Activated gamma-delta T cell treated with anti-CD3 and anti-CD28 coated beads, Interleukin-2, amount 50 U/mL, for 16 hours (primary cell): ENCODE measurements at regions not wholly inside any gene's neighbourhood (a gene's known extent, or its start where the extent isn't known, plus 50 kb on each side); places are given as distances from the start of the nearest gene placed in this dataset.
"Not testable (repeated sequence)": the region's sequence is repeated elsewhere in the genome, so short reads cannot be mapped to it uniquely, and the experiment has no call there.

ENCODE experiments used
- DNase-seq: peaks from one replicate; pipeline ENCODE4 v3.0.0-alpha.2; 2020; ENCODE audit warnings: low read depth

GRCh38 chr9:29217966-29218365, 1644.7 kb upstream of the C9orf72 start:
- DNase-seq, result no peak

GRCh38 chr9:29220596-29221251, 1647.4 kb upstream of the C9orf72 start:
- DNase-seq, result no peak

GRCh38 chr9:29228558-29228957, 1655.3 kb upstream of the C9orf72 start:
- DNase-seq, result no peak

GRCh38 chr9:29230931-29231330, 1657.7 kb upstream of the C9orf72 start:
- no peak for DNase-seq

DNA sequence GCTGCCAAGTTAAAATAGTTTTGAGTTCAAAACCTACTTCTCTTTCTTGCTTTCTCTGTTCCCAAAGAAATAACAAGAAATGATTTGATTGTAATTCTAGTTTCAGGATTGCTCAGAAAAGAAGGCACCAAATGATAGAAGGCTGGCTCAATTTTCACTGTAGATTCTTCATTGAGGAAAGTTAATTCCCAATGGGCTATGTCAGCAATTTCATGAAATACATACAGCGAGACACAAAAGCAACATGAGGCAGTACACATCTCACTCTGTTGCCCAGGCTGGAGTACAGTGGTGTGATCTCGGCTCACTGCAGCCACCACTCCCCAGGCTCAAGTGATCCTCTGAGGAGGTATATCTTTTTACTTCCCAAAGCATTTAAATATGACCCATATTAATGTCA, 1659.9 kb upstream of the C9orf72 start:
- no peak for DNase-seq

GRCh38 chr9:29241320-29241719, 1668.0 kb upstream of the C9orf72 start:
- DNase-seq, result no peak

DNA sequence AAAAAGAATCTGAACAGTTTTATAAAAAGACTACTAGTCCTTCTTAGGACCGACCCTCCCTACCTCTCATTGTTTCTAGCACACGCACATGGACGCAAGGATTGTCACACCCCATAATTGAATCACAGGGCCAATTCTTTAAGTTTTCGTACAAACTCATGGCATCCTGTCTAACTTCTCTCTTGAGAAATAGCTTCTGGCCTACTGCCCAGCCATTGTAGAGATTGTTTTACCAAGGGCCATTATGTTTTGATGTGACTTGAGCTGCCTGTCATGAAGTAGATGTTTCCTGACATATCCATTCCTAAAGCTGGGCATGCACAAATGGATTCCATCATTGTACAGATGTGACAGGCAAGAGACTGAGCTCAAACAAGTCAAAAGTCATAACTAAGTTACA, 1672.1 kb upstream of the C9orf72 start:
- DNase-seq, result no peak

DNA sequence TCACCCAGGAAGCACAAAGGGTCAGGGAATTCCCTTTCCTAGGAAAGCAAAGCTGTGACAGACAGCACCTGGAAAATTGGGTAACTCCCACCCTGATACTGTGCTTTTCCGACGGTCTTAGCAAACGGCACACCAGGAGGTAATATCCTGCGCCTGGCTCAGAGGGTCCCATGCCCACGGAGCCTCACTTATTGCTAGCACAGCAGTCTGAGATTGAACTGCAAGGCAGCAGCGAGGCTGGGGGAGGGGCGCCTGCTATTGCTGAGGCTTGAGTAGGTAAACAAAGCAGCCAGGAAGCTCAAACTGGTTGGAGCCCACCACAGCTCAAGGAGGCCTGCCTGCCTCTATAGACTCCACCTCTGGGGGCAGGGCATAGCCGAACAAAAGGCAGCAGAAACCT, 1697.1 kb upstream of the C9orf72 start:
- not testable (repeated sequence) for DNase-seq

DNA sequence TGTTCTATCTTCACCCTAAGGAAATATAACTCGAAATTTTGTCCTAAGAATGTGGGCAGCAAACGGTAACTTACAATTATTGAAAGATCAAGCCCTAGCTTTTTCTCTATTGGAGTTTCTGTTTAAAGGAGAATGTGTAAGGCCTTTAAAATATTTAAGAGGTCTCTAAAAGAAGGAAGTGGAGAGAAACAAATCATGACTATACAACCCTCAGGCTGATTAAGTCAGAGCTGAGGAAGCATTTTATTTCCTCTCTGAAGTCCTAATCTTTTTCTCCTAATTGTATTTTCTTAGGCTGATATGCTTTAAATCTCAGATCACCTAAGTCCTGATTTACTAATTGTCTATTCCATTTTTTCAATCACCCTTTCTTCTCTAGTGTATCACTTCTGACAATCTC, 1708.8 kb upstream of the C9orf72 start:
- no peak for DNase-seq

GRCh38 chr9:29285818-29286217, 1712.5 kb upstream of the C9orf72 start:
- DNase-seq, result no peak

GRCh38 chr9:29289365-29289764, 1716.1 kb upstream of the C9orf72 start:
- DNase-seq, result no peak

GRCh38 chr9:29290516-29290915, 1717.2 kb upstream of the C9orf72 start:
- DNase-seq, result no peak

- no peak for DNase-seq
Observed at GRCh38 chr9:29297592-29297991, 1724.3 kb upstream of the C9orf72 start.

GRCh38 chr9:29311221-29311620, 1737.9 kb upstream of the C9orf72 start:
- no peak for DNase-seq

GRCh38 chr9:29312327-29312726, 1739.0 kb upstream of the C9orf72 start:
- DNase-seq, result no peak

DNA sequence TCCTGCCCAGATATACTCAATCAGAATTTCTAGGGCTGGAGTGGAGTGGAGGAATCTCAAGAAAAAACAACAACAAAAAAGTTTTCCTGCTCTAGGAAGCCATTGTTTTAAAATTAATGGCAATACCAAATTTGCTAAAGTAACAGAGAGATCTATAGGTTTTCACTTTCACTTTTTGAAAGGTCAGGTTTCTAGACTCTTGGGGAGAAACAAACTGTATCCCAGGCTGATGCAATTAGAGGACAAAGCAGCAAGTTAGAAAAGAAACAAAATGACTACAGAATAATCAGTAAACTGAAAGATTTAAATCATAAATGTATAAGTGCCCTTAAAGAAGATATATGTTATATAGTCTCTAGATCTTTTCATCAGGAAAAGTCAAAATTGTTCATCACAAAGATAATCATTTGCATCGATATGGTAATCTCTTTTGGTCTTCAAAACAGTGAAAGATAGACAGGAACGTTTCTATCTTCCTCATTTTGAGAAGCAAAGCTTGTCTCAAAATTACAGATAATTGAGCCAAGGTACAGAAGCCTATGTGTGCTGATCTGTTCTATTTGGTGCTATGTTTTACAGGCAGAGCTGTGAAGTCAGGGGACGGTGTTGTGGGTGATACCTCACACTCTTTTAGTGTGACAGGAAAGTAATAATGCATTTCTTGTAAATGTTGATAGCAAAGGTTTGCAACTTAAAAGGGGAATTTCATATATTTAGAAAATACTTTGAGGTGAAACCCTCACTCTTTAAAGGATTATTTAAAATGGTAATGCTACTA, 1746.6 kb upstream of the C9orf72 start:
- no peak for DNase-seq

GRCh38 chr9:29322240-29322639, 1749.0 kb upstream of the C9orf72 start:
- no peak for DNase-seq

GRCh38 chr9:29325894-29326293, 1752.6 kb upstream of the C9orf72 start:
- no peak for DNase-seq

DNA sequence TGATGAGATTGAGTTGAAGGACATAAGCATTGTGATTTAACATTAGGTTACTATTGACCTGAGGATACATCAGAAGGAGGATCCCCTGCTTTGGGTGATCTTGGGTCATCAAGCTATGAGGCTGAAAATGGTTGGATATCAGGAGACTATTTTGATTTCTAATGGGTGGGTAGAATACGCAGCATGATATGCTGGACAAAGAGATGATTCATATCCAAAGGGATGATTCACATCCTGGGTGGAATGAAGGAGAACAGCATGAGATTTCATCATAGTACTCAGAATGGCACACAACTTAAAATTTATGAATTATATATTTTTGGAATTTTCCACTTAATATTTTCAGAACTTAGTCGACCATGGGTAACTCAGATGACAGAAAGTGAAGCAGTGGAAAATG, 1759.5 kb upstream of the C9orf72 start:
- DNase-seq, result no peak

- DNase-seq, result no peak
Observed at GRCh38 chr9:29336281-29336680, 1763.0 kb upstream of the C9orf72 start.

DNA sequence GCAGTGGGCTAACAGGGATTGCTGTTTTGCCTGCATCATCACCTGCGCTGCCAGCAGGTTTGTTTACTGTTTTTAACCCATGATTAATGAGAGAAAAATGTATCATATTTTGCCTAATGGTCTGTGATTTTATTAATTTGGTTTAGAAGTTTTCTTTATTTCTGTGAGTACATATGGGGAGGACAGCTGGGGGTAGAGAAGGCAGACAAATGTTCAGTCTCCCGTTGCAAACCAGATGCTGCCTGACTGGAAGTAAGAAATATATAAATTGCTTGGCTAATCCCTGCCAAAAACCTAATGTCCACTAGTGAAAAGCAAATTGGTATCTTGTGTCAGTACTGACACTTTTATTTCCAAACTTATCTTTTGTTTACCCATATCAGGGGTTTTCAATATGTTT, 1766.1 kb upstream of the C9orf72 start:
- DNase-seq, result no peak

GRCh38 chr9:29348999-29349398, 1775.7 kb upstream of the C9orf72 start:
- no peak for DNase-seq

DNA sequence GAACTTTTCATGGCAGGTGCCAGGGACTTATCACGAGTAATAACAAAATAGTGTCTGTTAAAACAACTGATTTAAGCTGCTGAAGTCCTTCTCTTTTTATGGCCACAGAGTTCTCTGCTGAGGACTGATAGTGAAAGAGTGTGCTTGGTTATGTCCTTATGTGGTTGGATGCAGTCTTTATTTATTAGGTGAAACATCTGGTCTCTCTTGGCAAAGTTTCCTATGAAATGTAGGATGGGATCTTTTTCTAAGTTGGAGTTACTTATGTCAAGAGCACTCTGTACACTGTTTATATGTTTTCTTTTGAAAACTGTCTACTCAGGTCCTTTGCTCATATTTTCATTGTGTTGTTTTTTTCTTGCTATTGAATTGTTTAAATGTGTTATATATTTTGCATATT, 1816.1 kb upstream of the C9orf72 start:
- no peak for DNase-seq

GRCh38 chr9:29390859-29391258, 1817.6 kb upstream of the C9orf72 start:
- DNase-seq, result no peak
